GM12891 (cell line): ENCODE measurements at regions not wholly inside any gene's neighbourhood (a gene's known extent, or its start where the extent isn't known, plus 50 kb on each side); places are given as distances from the start of the nearest gene placed in this dataset.

Experiments
- POLR2A ChIP-seq: IDR thresholded peaks from 2 replicates; pipeline ENCODE4 v1.6.1; 2011; ENCODE audit warnings: low read depth, low read length, control low read depth
- POLR2AphosphoS5 ChIP-seq: IDR thresholded peaks from 2 replicates; pipeline ENCODE4 v1.6.1; 2011; ENCODE audit warnings: low read depth, low read length, control low read depth
- POU2F2 ChIP-seq: IDR thresholded peaks from 2 replicates; pipeline ENCODE4 v1.6.1; 2011; ENCODE audit warnings: low read depth, mild to moderate bottlenecking, control low read depth, low read length, moderate library complexity
- SPI1 ChIP-seq: IDR thresholded peaks from 2 replicates; pipeline ENCODE4 v1.6.1; 2011; ENCODE audit warnings: low read depth, low read length, control low read depth
- TAF1 ChIP-seq: IDR thresholded peaks from 2 replicates; pipeline ENCODE4 v1.6.1; 2011; ENCODE audit warnings: low read depth, low read length, control low read depth

DNA sequence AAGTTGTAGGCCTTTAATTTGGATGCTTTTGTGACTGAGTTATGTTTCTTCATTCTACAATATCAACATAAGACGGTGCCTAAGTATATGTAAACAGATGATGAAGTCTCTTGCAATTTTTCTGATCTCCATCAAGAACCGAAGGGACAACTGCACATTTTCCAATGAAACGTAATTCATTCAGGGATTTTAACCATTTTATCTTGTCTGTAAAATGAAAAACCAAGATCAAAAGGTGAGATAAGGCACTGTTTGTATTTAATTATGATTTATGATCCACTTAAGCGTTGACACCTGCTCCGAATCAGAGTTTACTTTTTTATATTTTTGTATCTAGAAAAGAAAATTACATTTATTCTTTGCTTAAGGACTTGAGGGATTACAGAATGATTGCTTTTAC, 556.8 kb upstream of the ARGLU1 start:
- TF ChIP-seq POLR2A: no peak
- TF ChIP-seq SPI1: no peak
- TF ChIP-seq TAF1: no peak
- TF ChIP-seq POLR2AphosphoS5: no peak
- TF ChIP-seq POU2F2: no peak
